ENCODE measurements at regions not wholly inside any gene's neighbourhood (a gene's known extent, or its start where the extent isn't known, plus 50 kb on each side); places are given as distances from the start of the nearest gene placed in this dataset.

DNA sequence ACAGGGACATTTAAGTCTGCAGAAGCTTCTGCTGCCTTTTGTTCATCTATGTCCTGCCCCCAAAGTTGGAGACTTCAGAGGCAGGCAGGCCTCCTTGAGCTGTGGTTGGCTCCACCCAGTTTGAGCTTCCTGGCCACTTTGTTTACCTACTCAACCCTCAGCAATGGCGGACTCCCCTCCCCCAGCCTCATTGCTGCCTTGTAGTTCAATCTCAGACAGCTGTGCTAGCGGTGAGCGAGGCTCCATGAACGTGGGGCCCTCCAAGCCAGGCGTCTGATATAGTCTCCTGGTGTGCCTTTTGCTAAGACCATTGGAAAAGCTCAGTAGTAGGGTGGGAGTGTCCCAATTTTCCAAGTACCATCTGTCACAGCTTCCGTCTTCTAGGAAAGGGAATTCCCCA, 170.1 kb downstream of the CCNG2 start:
- TF ChIP-seq POLR2A (IDR thresholded peaks at IDR 0.05; ENCODE audit: low read depth, low read length) (no peak), POLR2AphosphoS5 (IDR thresholded peaks at IDR 0.05; ENCODE audit: insufficient read depth, low read depth, low read length) (no peak), EZH2 (IDR thresholded peaks at IDR 0.05; ENCODE audit: borderline replicate concordance, low read depth, low read length, severe bottlenecking) (no peak)
- TF ChIP-seq, protein P1, sequence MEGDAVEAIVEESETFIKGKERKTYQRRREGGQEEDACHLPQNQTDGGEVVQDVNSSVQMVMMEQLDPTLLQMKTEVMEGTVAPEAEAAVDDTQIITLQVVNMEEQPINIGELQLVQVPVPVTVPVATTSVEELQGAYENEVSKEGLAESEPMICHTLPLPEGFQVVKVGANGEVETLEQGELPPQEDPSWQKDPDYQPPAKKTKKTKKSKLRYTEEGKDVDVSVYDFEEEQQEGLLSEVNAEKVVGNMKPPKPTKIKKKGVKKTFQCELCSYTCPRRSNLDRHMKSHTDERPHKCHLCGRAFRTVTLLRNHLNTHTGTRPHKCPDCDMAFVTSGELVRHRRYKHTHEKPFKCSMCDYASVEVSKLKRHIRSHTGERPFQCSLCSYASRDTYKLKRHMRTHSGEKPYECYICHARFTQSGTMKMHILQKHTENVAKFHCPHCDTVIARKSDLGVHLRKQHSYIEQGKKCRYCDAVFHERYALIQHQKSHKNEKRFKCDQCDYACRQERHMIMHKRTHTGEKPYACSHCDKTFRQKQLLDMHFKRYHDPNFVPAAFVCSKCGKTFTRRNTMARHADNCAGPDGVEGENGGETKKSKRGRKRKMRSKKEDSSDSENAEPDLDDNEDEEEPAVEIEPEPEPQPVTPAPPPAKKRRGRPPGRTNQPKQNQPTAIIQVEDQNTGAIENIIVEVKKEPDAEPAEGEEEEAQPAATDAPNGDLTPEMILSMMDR (IDR thresholded peaks at IDR 0.05; ENCODE audit: extremely low read depth in 1 of 2, insufficient read depth in 1 of 2, low read depth in 1 of 2, low read length in 2 of 2), result no peak
- TF ChIP-seq, protein P2, sequence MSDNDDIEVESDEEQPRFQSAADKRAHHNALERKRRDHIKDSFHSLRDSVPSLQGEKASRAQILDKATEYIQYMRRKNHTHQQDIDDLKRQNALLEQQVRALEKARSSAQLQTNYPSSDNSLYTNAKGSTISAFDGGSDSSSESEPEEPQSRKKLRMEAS (IDR thresholded peaks at IDR 0.05; ENCODE audit: insufficient read depth, insufficient read length), result no peak

Data from endothelial cell of umbilical vein (primary cell).